ENCODE measurements at regions not wholly inside any gene's neighbourhood (a gene's known extent, or its start where the extent isn't known, plus 50 kb on each side); places are given as distances from the start of the nearest gene placed in this dataset.

DNA sequence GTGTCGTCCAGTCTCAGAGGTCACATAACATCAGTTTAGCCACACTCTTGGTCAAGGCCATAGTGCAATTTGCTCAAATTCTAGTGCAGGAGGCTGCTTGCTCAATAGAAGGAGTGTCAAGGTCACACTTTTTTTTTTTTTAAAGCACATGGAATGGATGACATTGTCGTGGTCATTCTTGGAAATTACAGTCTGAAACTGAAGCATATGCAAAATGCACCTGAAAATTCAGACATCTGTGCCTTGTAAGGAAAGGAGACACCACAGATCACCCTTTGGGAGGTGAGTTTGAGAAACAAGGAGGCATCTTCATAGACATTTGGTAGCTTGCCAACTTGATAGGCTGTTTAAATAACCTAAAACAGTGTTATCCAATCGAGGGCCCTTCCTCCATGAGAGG, 98.3 kb upstream of the ANKRD10 start:
- TF ChIP-seq SP1 (CRISPR knock-in tag; conservative IDR thresholded peaks at IDR 0.05): no peak
- TF ChIP-seq ZNF121 (CRISPR knock-in tag; IDR thresholded peaks at IDR 0.05): no peak
- no peak for TF ChIP-seq ZNF423 (CRISPR knock-in tag; IDR thresholded peaks at IDR 0.05)
- TF ChIP-seq CTCF (IDR thresholded peaks at IDR 0.05): no peak
- TF ChIP-seq ATF2 (CRISPR knock-in tag; IDR thresholded peaks at IDR 0.05; ENCODE audit: borderline replicate concordance, low read depth): no peak
- no peak for TF ChIP-seq ATF1 (CRISPR knock-in tag; IDR thresholded peaks at IDR 0.05)
- TF ChIP-seq, protein P1, sequence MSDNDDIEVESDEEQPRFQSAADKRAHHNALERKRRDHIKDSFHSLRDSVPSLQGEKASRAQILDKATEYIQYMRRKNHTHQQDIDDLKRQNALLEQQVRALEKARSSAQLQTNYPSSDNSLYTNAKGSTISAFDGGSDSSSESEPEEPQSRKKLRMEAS (CRISPR knock-in tag; IDR thresholded peaks at IDR 0.05): no peak
- TF ChIP-seq, protein P2, sequence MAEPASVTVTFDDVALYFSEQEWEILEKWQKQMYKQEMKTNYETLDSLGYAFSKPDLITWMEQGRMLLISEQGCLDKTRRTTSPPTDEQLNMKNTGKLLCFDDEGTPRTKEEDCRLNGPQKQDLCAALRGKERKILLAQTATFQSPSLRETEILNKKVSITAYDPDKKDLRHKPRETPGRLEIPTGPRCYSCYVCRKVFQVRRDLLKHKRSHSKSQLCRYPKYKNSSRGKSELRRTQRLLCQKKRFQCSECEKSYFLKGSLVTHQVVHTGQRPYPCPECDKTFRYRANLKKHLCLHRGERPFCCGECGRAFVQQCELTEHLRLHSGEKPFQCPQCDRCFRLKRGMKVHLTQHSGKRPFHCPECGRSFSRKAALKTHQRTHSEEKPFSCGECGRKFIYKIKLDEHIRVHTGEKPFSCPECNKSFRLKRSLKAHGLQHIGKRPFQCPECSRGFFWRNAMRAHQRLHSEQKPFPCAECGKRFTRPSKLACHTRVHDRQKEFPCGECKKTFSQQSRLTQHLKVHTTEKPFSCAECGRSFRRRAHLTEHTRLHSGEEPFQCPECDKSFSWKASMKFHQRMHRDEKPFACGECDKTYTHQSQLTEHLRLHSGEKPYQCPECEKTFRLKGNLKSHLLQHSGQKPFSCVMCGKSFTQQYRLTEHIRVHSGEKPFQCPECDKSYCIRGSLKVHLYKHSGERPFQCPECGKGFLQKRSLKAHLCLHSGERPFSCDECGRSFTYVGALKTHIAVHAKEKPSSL (CRISPR knock-in tag; conservative IDR thresholded peaks at IDR 0.05): no peak
- TF ChIP-seq, protein P3, sequence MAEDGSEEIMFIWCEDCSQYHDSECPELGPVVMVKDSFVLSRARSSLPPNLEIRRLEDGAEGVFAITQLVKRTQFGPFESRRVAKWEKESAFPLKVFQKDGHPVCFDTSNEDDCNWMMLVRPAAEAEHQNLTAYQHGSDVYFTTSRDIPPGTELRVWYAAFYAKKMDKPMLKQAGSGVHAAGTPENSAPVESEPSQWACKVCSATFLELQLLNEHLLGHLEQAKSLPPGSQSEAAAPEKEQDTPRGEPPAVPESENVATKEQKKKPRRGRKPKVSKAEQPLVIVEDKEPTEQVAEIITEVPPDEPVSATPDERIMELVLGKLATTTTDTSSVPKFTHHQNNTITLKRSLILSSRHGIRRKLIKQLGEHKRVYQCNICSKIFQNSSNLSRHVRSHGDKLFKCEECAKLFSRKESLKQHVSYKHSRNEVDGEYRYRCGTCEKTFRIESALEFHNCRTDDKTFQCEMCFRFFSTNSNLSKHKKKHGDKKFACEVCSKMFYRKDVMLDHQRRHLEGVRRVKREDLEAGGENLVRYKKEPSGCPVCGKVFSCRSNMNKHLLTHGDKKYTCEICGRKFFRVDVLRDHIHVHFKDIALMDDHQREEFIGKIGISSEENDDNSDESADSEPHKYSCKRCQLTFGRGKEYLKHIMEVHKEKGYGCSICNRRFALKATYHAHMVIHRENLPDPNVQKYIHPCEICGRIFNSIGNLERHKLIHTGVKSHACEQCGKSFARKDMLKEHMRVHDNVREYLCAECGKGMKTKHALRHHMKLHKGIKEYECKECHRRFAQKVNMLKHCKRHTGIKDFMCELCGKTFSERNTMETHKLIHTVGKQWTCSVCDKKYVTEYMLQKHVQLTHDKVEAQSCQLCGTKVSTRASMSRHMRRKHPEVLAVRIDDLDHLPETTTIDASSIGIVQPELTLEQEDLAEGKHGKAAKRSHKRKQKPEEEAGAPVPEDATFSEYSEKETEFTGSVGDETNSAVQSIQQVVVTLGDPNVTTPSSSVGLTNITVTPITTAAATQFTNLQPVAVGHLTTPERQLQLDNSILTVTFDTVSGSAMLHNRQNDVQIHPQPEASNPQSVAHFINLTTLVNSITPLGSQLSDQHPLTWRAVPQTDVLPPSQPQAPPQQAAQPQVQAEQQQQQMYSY (CRISPR knock-in tag; IDR thresholded peaks at IDR 0.05): no peak
- no peak for TF ChIP-seq USF1 (CRISPR knock-in tag; IDR thresholded peaks at IDR 0.05)
- TF ChIP-seq ZSCAN18 (CRISPR knock-in tag; IDR thresholded peaks at IDR 0.05): no peak
- TF ChIP-seq, protein P4, sequence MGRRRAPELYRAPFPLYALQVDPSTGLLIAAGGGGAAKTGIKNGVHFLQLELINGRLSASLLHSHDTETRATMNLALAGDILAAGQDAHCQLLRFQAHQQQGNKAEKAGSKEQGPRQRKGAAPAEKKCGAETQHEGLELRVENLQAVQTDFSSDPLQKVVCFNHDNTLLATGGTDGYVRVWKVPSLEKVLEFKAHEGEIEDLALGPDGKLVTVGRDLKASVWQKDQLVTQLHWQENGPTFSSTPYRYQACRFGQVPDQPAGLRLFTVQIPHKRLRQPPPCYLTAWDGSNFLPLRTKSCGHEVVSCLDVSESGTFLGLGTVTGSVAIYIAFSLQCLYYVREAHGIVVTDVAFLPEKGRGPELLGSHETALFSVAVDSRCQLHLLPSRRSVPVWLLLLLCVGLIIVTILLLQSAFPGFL (CRISPR knock-in tag; IDR thresholded peaks at IDR 0.05; ENCODE audit: borderline replicate concordance): no peak
- TF ChIP-seq, protein P5, sequence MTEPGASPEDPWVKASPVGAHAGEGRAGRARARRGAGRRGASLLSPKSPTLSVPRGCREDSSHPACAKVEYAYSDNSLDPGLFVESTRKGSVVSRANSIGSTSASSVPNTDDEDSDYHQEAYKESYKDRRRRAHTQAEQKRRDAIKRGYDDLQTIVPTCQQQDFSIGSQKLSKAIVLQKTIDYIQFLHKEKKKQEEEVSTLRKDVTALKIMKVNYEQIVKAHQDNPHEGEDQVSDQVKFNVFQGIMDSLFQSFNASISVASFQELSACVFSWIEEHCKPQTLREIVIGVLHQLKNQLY (CRISPR knock-in tag; IDR thresholded peaks at IDR 0.05): no peak
- no peak for TF ChIP-seq HMGXB4 (CRISPR knock-in tag; IDR thresholded peaks at IDR 0.05)
